GM23338 (cell line): ENCODE measurements at regions not wholly inside any gene's neighbourhood (a gene's known extent, or its start where the extent isn't known, plus 50 kb on each side); places are given as distances from the start of the nearest gene placed in this dataset.

Experiments
- ATAC-seq: fragments of 200-7000 bp; cut with Tn5 transposase; 3 replicates; pipeline ENCODE4 v1.9.1; 2020
- DNase-seq: peaks from one replicate; pipeline ENCODE4 v3.0.0-alpha.2; 2015; ENCODE audit warnings: low spot score
- H2AFZ ChIP-seq: fragments of 200-600 bp; sonication (generic); 2 replicates; pipeline ENCODE4 v1.8.0; 2016; ENCODE audit warnings: antibody characterized with exemption, mild to moderate bottlenecking, moderate library complexity
- H3F3A ChIP-seq: fragments of 200-600 bp; sonication (generic); replicated peaks from 2 replicates; pipeline ENCODE4 v1.8.0; 2017; ENCODE audit warnings: antibody characterized with exemption, mixed run types, low read depth
- H3K27ac ChIP-seq: fragments of 200-600 bp; sonication (generic); 2 replicates; pipeline ENCODE4 v1.6.1; 2016; ENCODE audit warnings: low read depth
- H3K27me3 ChIP-seq: fragments of 200-600 bp; sonication (generic); 2 replicates; pipeline ENCODE4 v1.8.0; 2016; ENCODE audit warnings: mild to moderate bottlenecking, mixed run types, moderate library complexity; ENCODE audit not compliant: insufficient read depth
- H3K36me3 ChIP-seq: fragments of 200-600 bp; sonication (generic); 2 replicates; pipeline ENCODE4 v1.8.0; 2016; ENCODE audit warnings: mild to moderate bottlenecking; ENCODE audit not compliant: insufficient read depth
- H3K4me1 ChIP-seq: fragments of 200-600 bp; sonication (generic); 2 replicates; pipeline ENCODE4 v1.8.0; 2016; ENCODE audit warnings: mild to moderate bottlenecking, moderate library complexity; ENCODE audit not compliant: insufficient read depth
- H3K4me2 ChIP-seq: fragments of 200-600 bp; sonication (generic); 2 replicates; pipeline ENCODE4 v1.7.1; 2017; ENCODE audit warnings: mixed run types
- H3K4me3 ChIP-seq: fragments of 200-600 bp; sonication (generic); 2 replicates; pipeline ENCODE4 v1.6.1; 2016; ENCODE audit warnings: mixed run types
- H3K79me2 ChIP-seq: fragments of 200-600 bp; sonication (generic); replicated peaks from 2 replicates; pipeline ENCODE4 v1.8.0; 2017; ENCODE audit warnings: mild to moderate bottlenecking; ENCODE audit not compliant: insufficient read depth
- H3K9me2 ChIP-seq: fragments of 200-600 bp; sonication (generic); 2 replicates; pipeline ENCODE4 v1.8.0; 2017; ENCODE audit not compliant: insufficient read depth
- H4K20me1 ChIP-seq: fragments of 200-600 bp; sonication (generic); replicated peaks from 2 replicates; pipeline ENCODE4 v1.8.0; 2017; ENCODE audit warnings: mild to moderate bottlenecking; ENCODE audit not compliant: insufficient read depth
- H3K27ac Mint-ChIP-seq: 2 replicates; pipeline ENCODE4 v1.8.0; 2020; ENCODE audit warnings: inconsistent platforms, mild to moderate bottlenecking, moderate library complexity, mixed read lengths
- H3K27me3 Mint-ChIP-seq: 3 replicates; pipeline ENCODE4 v1.8.0; 2022; ENCODE audit warnings: low read depth, mild to moderate bottlenecking, moderate library complexity, mixed read lengths, inconsistent platforms; ENCODE audit not compliant: insufficient read depth, poor library complexity
- H3K36me3 Mint-ChIP-seq: 3 replicates; pipeline ENCODE4 v1.8.0; 2021; ENCODE audit warnings: low read depth, mild to moderate bottlenecking, inconsistent platforms, moderate library complexity, mixed read lengths
- H3K4me1 Mint-ChIP-seq: 3 replicates; pipeline ENCODE4 v1.8.0; 2020; ENCODE audit warnings: mild to moderate bottlenecking, inconsistent platforms, mixed read lengths
- H3K4me3 Mint-ChIP-seq: 3 replicates; pipeline ENCODE4 v1.8.0; 2021; ENCODE audit warnings: moderate library complexity, mild to moderate bottlenecking, inconsistent platforms, mixed read lengths
- H3K9me3 Mint-ChIP-seq: 3 replicates; pipeline ENCODE4 v1.8.0; 2020; ENCODE audit warnings: moderate library complexity, mild to moderate bottlenecking, inconsistent platforms, mixed read lengths
- CREB1 ChIP-seq: fragments of 250-450 bp; sonication (Bioruptor Pico); IDR thresholded peaks from 2 replicates; pipeline ENCODE4 v1.5.0; 2020; ENCODE audit warnings: low read depth, mild to moderate bottlenecking, moderate library complexity
- ETS1 ChIP-seq: IDR thresholded peaks from 2 replicates; pipeline ENCODE4 v1.6.1; 2016; ENCODE audit warnings: antibody characterized with exemption
- EZH2 ChIP-seq: fragments of 200-600 bp; sonication (generic); IDR thresholded peaks from one replicate; pipeline ENCODE4 v1.8.0; 2017; ENCODE audit warnings: antibody characterized with exemption, mild to moderate bottlenecking, low read depth; ENCODE audit not compliant: unreplicated experiment
- EZH2phosphoT487 ChIP-seq: fragments of 200-600 bp; sonication (generic); IDR thresholded peaks from one replicate; pipeline ENCODE4 v1.8.1; 2018; ENCODE audit warnings: antibody characterized with exemption; ENCODE audit not compliant: unreplicated experiment
- JUNB ChIP-seq: IDR thresholded peaks from one replicate; pipeline ENCODE4 v1.6.1; 2016; ENCODE audit warnings: antibody characterized with exemption; ENCODE audit not compliant: unreplicated experiment
- NANOG ChIP-seq: IDR thresholded peaks from 2 replicates; pipeline ENCODE4 v1.6.1; 2016; ENCODE audit warnings: antibody characterized with exemption, borderline replicate concordance
- POLR2AphosphoS5 ChIP-seq: IDR thresholded peaks from 2 replicates; pipeline ENCODE4 v1.6.1; 2016; ENCODE audit warnings: antibody characterized with exemption, low read depth
- STAT1 ChIP-seq: IDR thresholded peaks from one replicate; pipeline ENCODE4 v1.6.1; 2016; ENCODE audit warnings: antibody characterized with exemption; ENCODE audit not compliant: unreplicated experiment
- ZNF114 ChIP-seq: fragments of 250-450 bp; sonication (Bioruptor Pico); IDR thresholded peaks from 2 replicates; pipeline ENCODE4 v1.5.0; 2020; ENCODE audit warnings: mild to moderate bottlenecking, moderate library complexity
- ZNF331 ChIP-seq: fragments of 250-450 bp; sonication (Bioruptor Pico); IDR thresholded peaks from 2 replicates; pipeline ENCODE4 v1.5.0; 2020; ENCODE audit warnings: low read depth, mild to moderate bottlenecking, moderate library complexity
- ZNF462 ChIP-seq: fragments of 250-450 bp; sonication (Bioruptor Pico); IDR thresholded peaks from 2 replicates; pipeline ENCODE4 v1.5.0; 2020; ENCODE audit warnings: mild to moderate bottlenecking, moderate library complexity
- TF ChIP-seq, protein P1 (sequence below): IDR thresholded peaks from one replicate; pipeline ENCODE4 v1.6.1; 2018; ENCODE audit warnings: antibody characterized with exemption; ENCODE audit not compliant: unreplicated experiment

GRCh38 chr4:133618963-133619362 lies 469.9 kb downstream of the PCDH10 start (continued):
- TF ChIP-seq ZNF462 (CRISPR knock-in tag) (no peak), STAT1 (no peak), ETS1 (no peak), CREB1 (CRISPR knock-in tag) (no peak)

DNA sequence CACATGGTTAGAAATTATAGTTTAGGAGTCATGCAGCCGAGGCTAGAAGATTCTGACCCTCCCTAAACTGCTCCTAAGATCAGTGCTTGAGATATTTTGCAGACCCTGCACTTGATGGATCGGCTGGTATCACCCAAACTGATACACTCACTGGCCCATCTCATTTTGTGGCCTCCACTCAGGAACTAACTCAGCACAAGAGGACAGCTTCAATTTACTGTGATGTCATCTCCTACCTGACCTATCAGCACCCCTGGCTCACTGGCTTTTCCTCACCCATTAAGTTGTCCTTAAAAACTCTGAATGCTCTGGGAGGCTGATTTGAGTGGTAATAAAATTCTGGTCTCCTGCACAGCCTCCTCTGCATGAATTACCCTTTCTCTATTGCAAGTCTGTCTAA lies 450.9 kb downstream of the PCDH10 start:
- H3K27ac Mint-ChIP-seq: no peak overlapping the region
- Histone ChIP-seq H3K27ac (no peak overlapping the region), H4K20me1 (no peaks in the 10 kb centered on the region), H3F3A (no peaks in the 10 kb centered on the region), H3K36me3 (no peaks in the 10 kb centered on the region), H3K9me2 (no peaks in the 10 kb centered on the region; the same call in 1 of the 2 replicates), H2AFZ (peak overlapping the region; percentile 77; the same call in 1 of the 2 replicates), H3K4me2 (no peak overlapping the region), H3K27me3 (no peaks in the 10 kb centered on the region), H3K79me2 (no peaks in the 10 kb centered on the region), H3K4me3 (no peak overlapping the region), H3K4me1 (peaks cover 5% of the 10 kb centered on the region)
- H3K4me1 Mint-ChIP-seq: peaks cover under 1% of the 10 kb centered on the region; the same call in 1 of the 3 replicates
- ATAC-seq (no peak), DNase-seq (no peak)
- H3K4me3 Mint-ChIP-seq: no peak overlapping the region
- TF ChIP-seq NANOG: no peak
- no peak for TF ChIP-seq JUNB
- TF ChIP-seq POLR2AphosphoS5: no peak
- no peak for TF ChIP-seq EZH2phosphoT487
- TF ChIP-seq, protein P1, sequence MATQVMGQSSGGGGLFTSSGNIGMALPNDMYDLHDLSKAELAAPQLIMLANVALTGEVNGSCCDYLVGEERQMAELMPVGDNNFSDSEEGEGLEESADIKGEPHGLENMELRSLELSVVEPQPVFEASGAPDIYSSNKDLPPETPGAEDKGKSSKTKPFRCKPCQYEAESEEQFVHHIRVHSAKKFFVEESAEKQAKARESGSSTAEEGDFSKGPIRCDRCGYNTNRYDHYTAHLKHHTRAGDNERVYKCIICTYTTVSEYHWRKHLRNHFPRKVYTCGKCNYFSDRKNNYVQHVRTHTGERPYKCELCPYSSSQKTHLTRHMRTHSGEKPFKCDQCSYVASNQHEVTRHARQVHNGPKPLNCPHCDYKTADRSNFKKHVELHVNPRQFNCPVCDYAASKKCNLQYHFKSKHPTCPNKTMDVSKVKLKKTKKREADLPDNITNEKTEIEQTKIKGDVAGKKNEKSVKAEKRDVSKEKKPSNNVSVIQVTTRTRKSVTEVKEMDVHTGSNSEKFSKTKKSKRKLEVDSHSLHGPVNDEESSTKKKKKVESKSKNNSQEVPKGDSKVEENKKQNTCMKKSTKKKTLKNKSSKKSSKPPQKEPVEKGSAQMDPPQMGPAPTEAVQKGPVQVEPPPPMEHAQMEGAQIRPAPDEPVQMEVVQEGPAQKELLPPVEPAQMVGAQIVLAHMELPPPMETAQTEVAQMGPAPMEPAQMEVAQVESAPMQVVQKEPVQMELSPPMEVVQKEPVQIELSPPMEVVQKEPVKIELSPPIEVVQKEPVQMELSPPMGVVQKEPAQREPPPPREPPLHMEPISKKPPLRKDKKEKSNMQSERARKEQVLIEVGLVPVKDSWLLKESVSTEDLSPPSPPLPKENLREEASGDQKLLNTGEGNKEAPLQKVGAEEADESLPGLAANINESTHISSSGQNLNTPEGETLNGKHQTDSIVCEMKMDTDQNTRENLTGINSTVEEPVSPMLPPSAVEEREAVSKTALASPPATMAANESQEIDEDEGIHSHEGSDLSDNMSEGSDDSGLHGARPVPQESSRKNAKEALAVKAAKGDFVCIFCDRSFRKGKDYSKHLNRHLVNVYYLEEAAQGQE: no peak
- no peak for TF ChIP-seq ZNF114
- no peak for TF ChIP-seq CREB1 (CRISPR knock-in tag)
- no peak for TF ChIP-seq EZH2
- no peak for TF ChIP-seq ETS1
- no peak for TF ChIP-seq ZNF331 (CRISPR knock-in tag)
- no peak for TF ChIP-seq STAT1
- H3K36me3 Mint-ChIP-seq: peaks cover 11% of the 10 kb centered on the region; the same call in 1 of the 3 replicates
- no peaks in the 10 kb centered on the region for H3K9me3 Mint-ChIP-seq
- no peaks in the 10 kb centered on the region for H3K27me3 Mint-ChIP-seq
